HEK293T (cell line): ENCODE measurements at regions not wholly inside any gene's neighbourhood (a gene's known extent, or its start where the extent isn't known, plus 50 kb on each side); places are given as distances from the start of the nearest gene placed in this dataset.
"Not testable (repeated sequence)": the region's sequence is repeated elsewhere in the genome, so short reads cannot be mapped to it uniquely, and the experiment has no call there.

ENCODE experiments used
- CTCF ChIA-PET: fragments of 350-600 bp; formaldehyde crosslinking; extraction: SDS; loops from one replicate; lab custom pipeline; 2021; ENCODE audit warnings: antibody characterized with exemption, inconsistent platforms; lab: Yijun Ruan, JAX
- POLR2A ChIA-PET: fragments of 350-600 bp; formaldehyde crosslinking; extraction: SDS; loops from one replicate; lab custom pipeline; 2020; ENCODE audit warnings: antibody characterized with exemption, inconsistent platforms; lab: Yijun Ruan, JAX
- DNase-seq: peaks from one replicate; pipeline ENCODE4 v3.0.0; 2012; ENCODE audit warnings: mixed read lengths; ENCODE audit errors: extremely low spot score
- ARNT ChIP-seq: fragments of 450-650 bp; IDR thresholded peaks from 2 replicates; pipeline ENCODE4 v1.6.1; 2017; ENCODE audit warnings: mild to moderate bottlenecking
- BHLHE40 ChIP-seq: fragments of 450-650 bp; IDR thresholded peaks from 2 replicates; pipeline ENCODE4 v1.6.1; 2016; ENCODE audit warnings: mild to moderate bottlenecking, moderate library complexity, borderline replicate concordance
- CTBP1 ChIP-seq: fragments of 450-650 bp; IDR thresholded peaks from 2 replicates; pipeline ENCODE4 v1.6.1; 2016; ENCODE audit warnings: borderline replicate concordance
- ELF4 ChIP-seq: fragments of 450-650 bp; IDR thresholded peaks from 2 replicates; pipeline ENCODE4 v1.6.1; 2017; ENCODE audit warnings: antibody characterized with exemption
- FOXA1 ChIP-seq: fragments of 450-650 bp; IDR thresholded peaks from 2 replicates; pipeline ENCODE4 v1.6.1; 2016; ENCODE audit warnings: mild to moderate bottlenecking
- FOXK2 ChIP-seq: fragments of 450-650 bp; IDR thresholded peaks from 2 replicates; pipeline ENCODE4 v1.6.1; 2016; ENCODE audit warnings: mild to moderate bottlenecking
- FOXM1 ChIP-seq: fragments of 450-650 bp; IDR thresholded peaks from 2 replicates; pipeline ENCODE4 v1.6.1; 2017; ENCODE audit warnings: mild to moderate bottlenecking, borderline replicate concordance
- HDGF ChIP-seq: fragments of 450-650 bp; IDR thresholded peaks from 2 replicates; pipeline ENCODE4 v1.6.1; 2017; ENCODE audit warnings: antibody characterized with exemption, borderline replicate concordance
- L3MBTL2 ChIP-seq: fragments of 450-650 bp; conservative IDR thresholded peaks from 2 replicates; pipeline ENCODE4 v1.6.1; 2016; ENCODE audit warnings: mild to moderate bottlenecking
- LEF1 ChIP-seq: fragments of 450-650 bp; IDR thresholded peaks from 2 replicates; pipeline ENCODE4 v1.6.1; 2017; ENCODE audit warnings: mild to moderate bottlenecking, borderline replicate concordance
- NFRKB ChIP-seq: fragments of 450-650 bp; IDR thresholded peaks from 2 replicates; pipeline ENCODE4 v1.6.1; 2016; ENCODE audit warnings: mild to moderate bottlenecking, moderate library complexity
- SP1 ChIP-seq: fragments of 450-650 bp; IDR thresholded peaks from 2 replicates; pipeline ENCODE4 v1.6.1; 2017
- SUZ12 ChIP-seq: fragments of 450-650 bp; IDR thresholded peaks from 2 replicates; pipeline ENCODE4 v1.6.1; 2016; ENCODE audit warnings: mild to moderate bottlenecking
- TARDBP ChIP-seq: fragments of 450-650 bp; IDR thresholded peaks from 2 replicates; pipeline ENCODE4 v1.6.1; 2016
- ZNF384 ChIP-seq: fragments of 450-650 bp; IDR thresholded peaks from 2 replicates; pipeline ENCODE4 v1.6.1; 2016
- TF ChIP-seq, protein P1 (sequence below): fragments of 450-650 bp; IDR thresholded peaks from 2 replicates; pipeline ENCODE4 v1.6.1; 2016

DNA sequence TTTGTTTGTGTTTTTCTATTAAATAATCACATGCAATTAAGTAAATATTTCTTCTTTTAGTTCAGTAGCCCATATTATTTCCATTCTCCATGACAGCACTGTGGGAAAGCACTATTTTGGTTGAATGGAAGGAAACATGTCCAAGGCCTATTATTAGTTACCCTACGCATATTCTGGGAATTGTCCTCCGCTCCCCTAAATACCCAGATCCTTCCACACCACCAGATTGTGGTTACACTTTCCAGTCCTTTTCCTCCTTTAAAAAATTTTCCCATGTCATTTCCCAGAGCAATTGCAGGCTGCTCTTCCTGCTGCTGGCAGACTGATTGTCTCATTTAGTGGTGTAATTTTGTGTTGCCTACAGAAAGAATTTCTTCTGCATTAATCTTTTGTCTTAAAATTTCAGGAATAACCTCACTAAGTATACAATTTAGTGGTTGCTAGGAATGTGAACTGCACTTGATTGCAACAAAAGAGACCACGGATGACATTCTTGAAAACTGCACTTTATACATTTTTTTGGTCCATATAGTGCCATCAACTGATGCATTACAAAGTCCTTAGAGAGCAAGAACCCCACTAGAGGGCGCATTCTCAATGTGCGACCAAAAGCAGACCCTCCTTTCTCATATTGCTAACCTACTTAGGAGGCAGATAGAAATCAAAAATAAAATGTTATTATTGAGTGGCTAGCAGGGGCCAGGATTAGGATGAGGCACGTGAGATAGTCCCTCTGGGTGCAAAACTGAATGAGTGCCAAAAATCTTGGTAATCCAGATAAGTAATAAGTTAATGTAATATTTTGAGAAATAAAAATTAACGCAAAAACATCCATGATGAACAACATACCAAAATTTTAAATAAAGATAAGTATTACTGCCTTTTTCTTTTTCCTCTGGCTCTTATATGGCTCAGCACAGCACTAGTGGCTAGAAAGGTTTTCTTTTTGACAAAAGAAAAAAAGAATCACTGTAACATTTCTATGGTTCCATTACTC lies 98.8 kb upstream of the IQCM start:
- TF ChIP-seq TARDBP = no peak
- no peak for TF ChIP-seq FOXK2
- TF ChIP-seq SP1 = no peak
- TF ChIP-seq, protein P1, sequence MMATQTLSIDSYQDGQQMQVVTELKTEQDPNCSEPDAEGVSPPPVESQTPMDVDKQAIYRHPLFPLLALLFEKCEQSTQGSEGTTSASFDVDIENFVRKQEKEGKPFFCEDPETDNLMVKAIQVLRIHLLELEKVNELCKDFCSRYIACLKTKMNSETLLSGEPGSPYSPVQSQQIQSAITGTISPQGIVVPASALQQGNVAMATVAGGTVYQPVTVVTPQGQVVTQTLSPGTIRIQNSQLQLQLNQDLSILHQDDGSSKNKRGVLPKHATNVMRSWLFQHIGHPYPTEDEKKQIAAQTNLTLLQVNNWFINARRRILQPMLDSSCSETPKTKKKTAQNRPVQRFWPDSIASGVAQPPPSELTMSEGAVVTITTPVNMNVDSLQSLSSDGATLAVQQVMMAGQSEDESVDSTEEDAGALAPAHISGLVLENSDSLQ = no peak
- no peak for TF ChIP-seq L3MBTL2
- no peak for TF ChIP-seq NFRKB
- no peak for TF ChIP-seq FOXA1
- TF ChIP-seq ARNT = no peak
- no peak for TF ChIP-seq HDGF
- TF ChIP-seq FOXM1 = no peak
- TF ChIP-seq ELF4 = no peak
- TF ChIP-seq ZNF384 = no peak
- TF ChIP-seq BHLHE40 = no peak
- no peak for TF ChIP-seq LEF1
- TF ChIP-seq SUZ12 = no peak
- DNase-seq = peak; percentile 49
- ChIA-PET CTCF (no interaction called here), POLR2A (no interaction called here)

DNA sequence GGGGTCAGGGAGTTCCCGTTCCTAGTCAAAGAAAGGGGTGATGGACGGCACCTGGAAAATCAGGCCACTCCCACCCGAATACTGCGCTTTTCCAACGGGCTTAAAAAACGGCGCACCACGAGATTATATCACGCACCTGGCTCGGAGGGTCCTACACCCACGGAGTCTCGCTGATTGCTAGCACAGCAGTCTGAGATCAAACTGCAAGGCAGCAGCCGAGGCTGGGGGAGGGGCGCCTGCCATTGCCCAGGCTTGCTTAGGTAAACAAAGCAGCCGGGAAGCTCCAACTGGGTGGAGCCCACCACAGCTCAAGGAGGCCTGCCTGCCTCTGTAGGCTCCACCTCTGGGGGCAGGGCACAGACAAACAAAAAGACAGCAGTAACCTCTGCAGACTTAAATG lies 100.1 kb upstream of the IQCM start:
- POLR2A ChIA-PET, DNase-seq: not testable (repeated sequence)
- CTCF ChIA-PET = interaction anchor here (0.7 to 0.8 kb wide), 2 partner anchors 52 to 545 kb away, joined by 3 to 7 read pairs; no protein-coding TSS in a partner anchor

DNA sequence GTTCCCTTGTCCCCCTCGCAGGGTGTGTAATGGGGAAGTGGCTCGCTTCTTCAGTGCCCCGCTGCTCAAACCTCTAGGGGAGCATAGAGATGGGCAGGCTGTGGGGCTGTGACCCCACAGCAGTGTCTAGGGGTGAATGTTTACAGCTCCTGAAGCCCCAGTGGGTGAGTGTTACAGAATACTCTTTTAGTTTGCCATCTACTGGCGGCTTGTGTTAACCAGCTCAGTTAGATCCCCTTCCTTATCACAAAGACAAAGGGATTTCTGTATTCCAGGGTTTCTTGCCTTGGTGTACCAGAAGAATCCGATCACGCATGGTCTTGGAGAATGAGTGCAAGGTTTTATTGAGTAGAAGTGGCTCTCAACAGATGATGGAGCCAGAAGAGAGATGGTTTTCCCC lies 108.1 kb upstream of the IQCM start:
- DNase-seq = no peak
- ChIA-PET CTCF (no interaction called here), POLR2A (no interaction called here)
- TF ChIP-seq, protein P1 = no peak
- no peak for TF ChIP-seq SP1
- TF ChIP-seq BHLHE40 = no peak
- TF ChIP-seq HDGF = no peak
- TF ChIP-seq CTBP1 = no peak
- TF ChIP-seq ARNT = no peak
- TF ChIP-seq FOXA1 = no peak
- TF ChIP-seq L3MBTL2 = no peak
- no peak for TF ChIP-seq SUZ12
- TF ChIP-seq ZNF384 = no peak
- TF ChIP-seq LEF1 = no peak
- no peak for TF ChIP-seq ELF4
- TF ChIP-seq FOXM1 = no peak
- no peak for TF ChIP-seq FOXK2
- TF ChIP-seq TARDBP = no peak
- TF ChIP-seq NFRKB = no peak

DNA sequence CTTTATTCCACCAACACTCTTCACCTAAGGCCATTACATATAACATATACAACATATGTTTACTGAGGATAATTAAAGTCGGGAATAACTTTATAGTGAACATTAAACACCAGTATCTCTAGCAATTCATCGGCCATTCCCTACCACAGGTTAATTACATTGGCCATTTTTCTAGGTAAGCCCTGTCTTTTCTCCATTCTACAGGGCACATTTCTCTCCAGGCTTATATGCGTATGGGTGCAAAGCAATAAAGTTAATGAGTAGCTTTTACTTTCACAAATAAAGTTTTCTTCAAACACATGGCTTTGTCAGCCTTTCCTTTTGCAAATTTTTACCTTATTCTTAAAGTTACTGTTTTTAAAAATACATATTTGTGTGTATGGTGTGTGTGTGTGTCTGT lies 111.9 kb upstream of the IQCM start:
- no peak for DNase-seq
- no peak for TF ChIP-seq ELF4
- TF ChIP-seq HDGF = no peak
- no peak for TF ChIP-seq CTBP1
- no peak for TF ChIP-seq FOXA1
- POLR2A ChIA-PET = no interaction called here
- CTCF ChIA-PET = interaction anchor here (0.6 kb wide), 1 partner anchor 60 kb away, joined by 4 read pairs; no protein-coding TSS in a partner anchor

DNA sequence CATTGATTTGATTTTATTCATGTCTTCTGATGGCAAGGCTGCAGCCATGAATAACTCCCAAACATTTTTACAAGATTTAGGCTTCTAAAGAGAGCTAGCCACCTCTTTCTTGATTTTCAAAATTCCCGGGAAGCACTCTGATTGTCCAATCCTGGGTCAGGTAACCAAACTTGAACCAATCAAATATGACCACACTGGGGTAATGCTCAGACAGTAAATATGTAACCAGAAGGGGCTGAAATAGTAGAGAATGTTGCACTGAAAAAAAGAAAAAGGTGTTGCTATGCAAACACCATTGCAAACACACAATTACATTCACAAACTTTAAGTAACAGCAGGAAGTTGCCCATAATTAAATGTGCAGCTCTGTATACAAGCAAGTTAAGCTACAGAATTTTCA lies 112.9 kb upstream of the IQCM start:
- TF ChIP-seq BHLHE40 (no peak), FOXK2 (no peak), NFRKB (no peak), ARNT (no peak), CTBP1 (no peak), TARDBP (no peak), LEF1 (no peak)
- TF ChIP-seq, protein P1 = no peak
- CTCF ChIA-PET = no interaction called here
- no peak for DNase-seq
- POLR2A ChIA-PET = no interaction called here

DNA sequence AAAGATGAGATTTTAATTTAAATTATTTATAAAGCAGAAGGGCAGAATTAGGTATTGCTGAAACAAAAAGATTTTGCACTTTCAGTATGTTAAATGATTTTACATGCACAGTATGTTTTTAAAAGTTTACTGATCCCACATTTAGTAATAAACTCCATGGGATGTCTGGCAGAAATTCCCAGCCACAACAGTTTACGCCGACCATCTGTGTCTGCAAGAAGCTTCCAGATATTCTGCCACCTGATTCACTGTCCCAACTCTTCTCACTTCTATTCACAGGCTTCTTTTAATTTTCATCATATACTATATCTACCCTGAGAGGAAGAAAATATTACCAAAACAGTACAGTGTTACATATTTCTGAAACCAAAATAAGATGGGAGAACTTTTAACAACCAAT lies 115.8 kb upstream of the IQCM start:
- DNase-seq = no peak
- POLR2A ChIA-PET = no interaction called here
- CTCF ChIA-PET = interaction anchor here (1.1 kb wide), 1 partner anchor 1948 kb away, joined by 4 read pairs; no protein-coding TSS in a partner anchor
- TF ChIP-seq BHLHE40 = no peak
- no peak for TF ChIP-seq CTBP1
- no peak for TF ChIP-seq HDGF
- no peak for TF ChIP-seq TARDBP
- TF ChIP-seq ELF4 = no peak
- TF ChIP-seq ARNT = no peak
- no peak for TF ChIP-seq ZNF384
